BE2C (cell line): ENCODE measurements at regions not wholly inside any gene's neighbourhood (a gene's known extent, or its start where the extent isn't known, plus 50 kb on each side); places are given as distances from the start of the nearest gene placed in this dataset.

Source experiments
- DNase-seq: peaks from one replicate; pipeline ENCODE4 v3.0.0-alpha.2; 2020
- H3K27me3 ChIP-seq: fragments of 250-450 bp; sonication (Bioruptor Pico); 2 replicates; pipeline ENCODE4 v1.5.1; 2020; ENCODE audit warnings: mild to moderate bottlenecking
- H3K36me3 ChIP-seq: fragments of 250-450 bp; sonication (Bioruptor Pico); 2 replicates; pipeline ENCODE4 v1.5.1; 2020; ENCODE audit warnings: mild to moderate bottlenecking
- H3K4me1 ChIP-seq: fragments of 250-450 bp; sonication (Bioruptor Pico); 2 replicates; pipeline ENCODE4 v1.5.1; 2020
- H3K4me3 ChIP-seq: 2 replicates; pipeline ENCODE4 v1.5.1; 2011; ENCODE audit warnings: low read depth, low read length
- H3K9me3 ChIP-seq: fragments of 250-450 bp; sonication (Bioruptor Pico); 2 replicates; pipeline ENCODE4 v1.5.1; 2020
- TF ChIP-seq, protein P1 (sequence below): IDR thresholded peaks from 2 replicates; pipeline ENCODE4 v1.5.1; 2012; ENCODE audit warnings: mild to moderate bottlenecking, low read depth, low read length

DNA sequence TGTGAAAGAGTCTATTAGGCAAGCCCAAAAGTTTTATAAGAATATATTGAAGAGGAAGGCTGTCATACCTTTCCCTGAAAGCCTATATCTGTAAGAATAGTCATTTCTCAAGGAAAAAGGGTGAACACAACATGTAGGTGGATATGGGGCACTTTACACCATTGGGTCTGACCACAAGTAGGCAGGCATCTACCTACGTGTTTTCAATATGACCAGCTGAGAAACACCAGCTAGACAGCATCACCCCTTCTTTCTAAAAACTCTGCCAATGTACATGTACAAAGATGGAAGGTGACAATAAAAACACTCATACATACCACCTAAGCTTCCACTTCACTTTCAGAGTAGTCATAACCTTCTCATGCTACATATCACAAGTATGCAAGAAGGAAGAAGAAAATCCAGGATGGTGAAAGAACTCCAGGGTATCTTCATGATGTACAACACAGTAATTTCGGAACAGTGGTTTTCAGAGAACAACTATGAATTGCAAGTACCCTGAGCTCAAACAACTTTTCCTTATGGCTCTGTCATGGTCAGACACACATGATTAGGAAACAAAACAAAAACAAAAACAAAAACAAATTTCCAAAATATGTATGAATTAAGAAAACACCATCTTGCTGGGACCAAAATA lies 98.5 kb upstream of the ADGRL2 start:
- TF ChIP-seq, protein P1, sequence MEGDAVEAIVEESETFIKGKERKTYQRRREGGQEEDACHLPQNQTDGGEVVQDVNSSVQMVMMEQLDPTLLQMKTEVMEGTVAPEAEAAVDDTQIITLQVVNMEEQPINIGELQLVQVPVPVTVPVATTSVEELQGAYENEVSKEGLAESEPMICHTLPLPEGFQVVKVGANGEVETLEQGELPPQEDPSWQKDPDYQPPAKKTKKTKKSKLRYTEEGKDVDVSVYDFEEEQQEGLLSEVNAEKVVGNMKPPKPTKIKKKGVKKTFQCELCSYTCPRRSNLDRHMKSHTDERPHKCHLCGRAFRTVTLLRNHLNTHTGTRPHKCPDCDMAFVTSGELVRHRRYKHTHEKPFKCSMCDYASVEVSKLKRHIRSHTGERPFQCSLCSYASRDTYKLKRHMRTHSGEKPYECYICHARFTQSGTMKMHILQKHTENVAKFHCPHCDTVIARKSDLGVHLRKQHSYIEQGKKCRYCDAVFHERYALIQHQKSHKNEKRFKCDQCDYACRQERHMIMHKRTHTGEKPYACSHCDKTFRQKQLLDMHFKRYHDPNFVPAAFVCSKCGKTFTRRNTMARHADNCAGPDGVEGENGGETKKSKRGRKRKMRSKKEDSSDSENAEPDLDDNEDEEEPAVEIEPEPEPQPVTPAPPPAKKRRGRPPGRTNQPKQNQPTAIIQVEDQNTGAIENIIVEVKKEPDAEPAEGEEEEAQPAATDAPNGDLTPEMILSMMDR: no peak
- no peak overlapping the region for H3K4me3 ChIP-seq
- H3K36me3 ChIP-seq: no peaks in the 10 kb centered on the region
- H3K4me1 ChIP-seq: no peaks in the 10 kb centered on the region
- H3K9me3 ChIP-seq: no peaks in the 10 kb centered on the region
- no peaks in the 10 kb centered on the region for H3K27me3 ChIP-seq
- no peak for DNase-seq

DNA sequence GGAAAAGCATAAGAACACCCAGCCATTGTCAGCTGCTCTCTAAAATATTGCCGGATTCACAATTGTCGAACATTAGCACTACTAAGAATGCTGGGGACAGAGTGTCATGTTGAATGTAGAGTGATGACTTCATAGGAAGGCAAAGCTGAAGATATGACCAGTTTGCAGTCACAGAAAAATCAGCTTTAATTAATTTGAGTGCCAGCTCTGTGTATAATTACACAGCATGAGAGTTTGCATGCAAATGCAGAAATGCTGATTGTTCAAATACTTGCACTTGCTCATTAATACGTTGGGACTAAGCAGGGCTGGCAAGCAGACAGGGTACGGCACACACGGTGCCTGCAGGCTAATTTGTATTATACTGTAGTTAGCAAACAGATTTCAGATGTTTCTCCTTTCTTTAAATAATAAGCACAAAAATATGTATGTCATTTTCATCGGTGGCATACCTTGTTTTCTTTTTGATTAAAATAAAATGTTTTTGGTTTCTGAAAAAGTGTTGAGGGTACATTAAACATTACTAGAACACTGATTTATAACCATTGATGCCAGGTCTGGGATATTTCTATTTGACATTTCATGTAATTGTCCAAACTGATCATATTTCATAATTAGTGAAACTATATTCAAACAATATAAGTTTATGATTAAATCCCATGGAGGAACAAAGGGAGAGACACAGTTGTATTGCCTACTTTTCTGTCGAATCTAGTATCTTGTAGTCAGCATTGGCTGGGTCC lies 99.8 kb upstream of the ADGRL2 start:
- H3K27me3 ChIP-seq: no peaks in the 10 kb centered on the region
- TF ChIP-seq, protein P1: no peak
- H3K36me3 ChIP-seq: no peaks in the 10 kb centered on the region
- no peaks in the 10 kb centered on the region for H3K4me1 ChIP-seq
- no peak for DNase-seq
- no peaks in the 10 kb centered on the region for H3K9me3 ChIP-seq
- no peak overlapping the region for H3K4me3 ChIP-seq

DNA sequence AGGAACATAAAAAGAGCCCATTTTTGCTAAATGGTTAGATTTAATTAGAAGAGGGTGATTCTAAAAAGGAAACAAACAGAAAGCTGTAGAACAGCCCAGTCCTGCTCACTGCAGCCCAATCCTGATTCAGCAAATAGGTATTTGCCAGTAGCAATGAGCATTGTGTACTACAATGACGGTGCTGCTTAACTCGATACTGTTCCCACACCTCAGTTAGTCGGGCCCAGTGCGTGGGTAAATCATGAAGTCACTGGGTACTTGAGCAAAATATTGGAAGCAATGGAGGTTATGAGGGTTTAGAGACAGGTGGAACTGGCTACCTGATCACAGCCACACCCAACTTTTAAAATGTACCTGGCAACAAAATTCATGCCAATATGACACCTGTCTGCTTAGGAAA lies 101.5 kb upstream of the ADGRL2 start:
- H3K36me3 ChIP-seq: no peaks in the 10 kb centered on the region
- H3K4me1 ChIP-seq: no peaks in the 10 kb centered on the region
- no peak for DNase-seq
- no peaks in the 10 kb centered on the region for H3K9me3 ChIP-seq
- TF ChIP-seq, protein P1: no peak
- H3K27me3 ChIP-seq: no peaks in the 10 kb centered on the region
- no peak overlapping the region for H3K4me3 ChIP-seq

DNA sequence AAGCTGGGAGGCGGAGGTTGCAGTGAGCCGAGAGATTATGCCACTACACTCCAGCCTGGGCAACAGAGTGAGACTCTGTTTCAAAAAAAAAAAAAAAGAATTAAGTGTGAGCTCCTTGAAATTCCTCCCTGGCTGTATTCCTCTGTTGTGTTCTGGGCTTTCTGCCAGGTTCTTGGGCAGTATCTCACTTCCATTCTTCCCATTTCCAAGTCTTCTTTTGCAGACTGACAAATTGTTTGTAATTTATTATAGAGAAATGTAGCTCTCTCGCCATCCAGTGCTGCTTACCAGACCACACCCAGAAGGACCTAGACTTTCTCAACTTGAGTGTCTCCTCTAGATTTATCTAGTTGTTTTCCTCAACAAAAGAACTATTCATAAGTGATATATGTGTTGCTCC lies 105.0 kb upstream of the ADGRL2 start:
- Histone ChIP-seq H3K4me1 (no peaks in the 10 kb centered on the region), H3K27me3 (no peaks in the 10 kb centered on the region), H3K9me3 (no peaks in the 10 kb centered on the region), H3K4me3 (no peak overlapping the region), H3K36me3 (no peaks in the 10 kb centered on the region)
- no peak for DNase-seq
- TF ChIP-seq, protein P1: no peak

DNA sequence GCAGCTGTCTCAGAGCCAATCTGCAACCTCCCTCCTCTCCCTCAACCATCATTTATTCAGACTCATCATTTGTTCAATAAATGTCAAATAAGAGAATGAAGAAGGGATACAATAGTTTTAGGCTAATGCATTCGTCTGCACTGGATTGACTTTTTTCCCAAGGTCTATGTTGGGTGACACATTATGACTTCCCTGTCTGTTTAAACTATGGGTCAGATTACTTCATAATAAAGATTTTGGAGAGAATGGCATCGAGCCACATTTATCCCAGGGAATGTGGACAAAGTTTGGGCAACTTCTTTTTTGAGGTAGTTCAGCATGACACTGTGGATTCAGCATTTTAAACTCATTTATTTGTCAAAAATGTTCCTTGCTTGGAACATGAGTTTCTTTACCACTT lies 107.4 kb upstream of the ADGRL2 start:
- DNase-seq: no peak
- TF ChIP-seq, protein P1: no peak

More for the DNA sequence above, 107.4 kb upstream of the ADGRL2 start:
- no peaks in the 10 kb centered on the region for H3K4me1 ChIP-seq
- H3K27me3 ChIP-seq: no peaks in the 10 kb centered on the region
- no peak overlapping the region for H3K4me3 ChIP-seq
- no peaks in the 10 kb centered on the region for H3K9me3 ChIP-seq
- H3K36me3 ChIP-seq: no peaks in the 10 kb centered on the region
